Breast epithelium (tissue), 4 donors: ENCODE measurements at regions not wholly inside any gene's neighbourhood (a gene's known extent, or its start where the extent isn't known, plus 50 kb on each side); places are given as distances from the start of the nearest gene placed in this dataset.

Experiments used
- DNase-seq, 2 donors: peaks; one replicate each; pipeline ENCODE4 v3.0.0-alpha.2; 2019; ENCODE audit warnings: low spot score in 2 of 2
- H3K27ac ChIP-seq, 2 donors: fragments of 200-600 bp; sonication (generic) in 1 of 2; one replicate each; pipeline ENCODE4 v1.5.1; 2016 to 2019; ENCODE audit warnings: mild to moderate bottlenecking in 1 of 2
- H3K27me3 ChIP-seq, 2 donors: fragments of 200-600 bp; sonication (generic) in 1 of 2; one replicate each; pipeline versions ENCODE4 v1.5.1 to v1.6.0; 2017 to 2019; ENCODE audit warnings: control low read depth in 1 of 2, mild to moderate bottlenecking in 1 of 2
- H3K36me3 ChIP-seq: fragments of 200-600 bp; one replicate; pipeline ENCODE4 v1.5.1; 2019
- H3K4me1 ChIP-seq, 2 donors: fragments of 200-600 bp; sonication (generic); one replicate each; pipeline ENCODE4 v1.5.1; 2016 to 2019; ENCODE audit warnings: control low read depth in 1 of 2
- H3K4me3 ChIP-seq, 3 donors: fragments of 200-600 bp; sonication (generic); 1 replicate in 2 of 3; 2 replicates in 1 of 3; pipeline ENCODE4 v1.5.1; 2016 to 2019; ENCODE audit warnings: mild to moderate bottlenecking in 3 of 3, moderate library complexity in 2 of 3
- H3K9me3 ChIP-seq, 2 donors: fragments of 200-600 bp; sonication (generic) in 1 of 2; one replicate each; pipeline ENCODE4 v1.5.1; 2016 to 2019; ENCODE audit warnings: control low read depth in 1 of 2
- POLR2A ChIP-seq: fragments of 450-650 bp; IDR thresholded peaks from one replicate; pipeline ENCODE4 v1.6.1; 2016; ENCODE audit warnings: antibody characterized with exemption, mild to moderate bottlenecking, moderate library complexity
- POLR2AphosphoS5 ChIP-seq, 3 donors: sonication (generic); formaldehyde crosslinking; IDR thresholded peaks; one replicate each; pipeline ENCODE4 v1.6.1; 2017; ENCODE audit warnings: antibody characterized with exemption in 3 of 3
- intact Hi-C: fragments of 100-400 bp; cut with DNase I; formaldehyde crosslinking; loops from one replicate; pipeline ENCODE4 v1.15.1; 2023; ENCODE audit warnings: low total_unique reads
- TF ChIP-seq, protein P1 (sequence below), 3 donors: fragments of 450-650 bp; IDR thresholded peaks; one replicate each; pipeline ENCODE4 v1.5.1; 2016 to 2017; ENCODE audit warnings: antibody characterized with exemption in 3 of 3, mild to moderate bottlenecking in 3 of 3, moderate library complexity in 3 of 3

DNA sequence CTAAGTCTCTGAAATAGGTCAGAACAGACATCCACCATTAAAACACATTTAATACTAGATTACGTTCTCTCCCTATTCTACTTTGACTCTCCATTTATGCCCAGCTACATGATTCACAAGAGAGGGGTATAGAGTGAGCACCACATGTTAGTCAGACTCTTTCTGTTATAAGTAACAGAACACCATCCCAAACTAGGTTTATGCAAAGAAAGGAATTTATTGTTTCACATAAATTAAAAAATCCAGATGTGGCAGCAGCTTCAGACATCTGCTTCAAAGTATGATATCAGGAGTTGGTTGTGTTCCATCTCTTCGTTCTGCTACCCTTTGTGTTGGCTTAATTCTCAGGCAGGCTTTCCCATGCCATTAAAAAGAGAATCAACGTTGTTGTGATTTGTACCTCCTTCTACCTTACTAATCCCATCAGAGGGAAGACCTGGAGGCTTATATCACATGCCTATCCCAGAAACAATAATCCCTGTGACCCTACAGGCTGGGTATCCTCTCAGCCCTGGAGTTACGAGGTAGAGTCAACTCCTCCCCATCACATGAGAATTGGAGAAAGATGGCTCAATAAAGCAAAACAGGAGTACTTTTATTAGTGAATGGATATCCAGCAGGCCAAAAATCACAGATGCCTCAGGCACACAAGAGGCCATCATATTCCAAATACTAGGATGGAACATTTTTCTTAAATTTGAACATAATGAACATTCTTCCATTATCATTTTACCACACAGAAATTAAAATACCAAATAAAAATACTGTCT lies 163.2 kb downstream of the SLC7A11 start:
- Histone ChIP-seq H3K36me3 (no peaks in the 10 kb centered on the region), H3K27me3 (no peaks in the 10 kb centered on the region), H3K4me1 (no peaks in the 10 kb centered on the region), H3K27ac (no peak overlapping the region), H3K9me3 (no peaks in the 10 kb centered on the region), H3K4me3 (no peak overlapping the region)
- TF ChIP-seq, protein P1, sequence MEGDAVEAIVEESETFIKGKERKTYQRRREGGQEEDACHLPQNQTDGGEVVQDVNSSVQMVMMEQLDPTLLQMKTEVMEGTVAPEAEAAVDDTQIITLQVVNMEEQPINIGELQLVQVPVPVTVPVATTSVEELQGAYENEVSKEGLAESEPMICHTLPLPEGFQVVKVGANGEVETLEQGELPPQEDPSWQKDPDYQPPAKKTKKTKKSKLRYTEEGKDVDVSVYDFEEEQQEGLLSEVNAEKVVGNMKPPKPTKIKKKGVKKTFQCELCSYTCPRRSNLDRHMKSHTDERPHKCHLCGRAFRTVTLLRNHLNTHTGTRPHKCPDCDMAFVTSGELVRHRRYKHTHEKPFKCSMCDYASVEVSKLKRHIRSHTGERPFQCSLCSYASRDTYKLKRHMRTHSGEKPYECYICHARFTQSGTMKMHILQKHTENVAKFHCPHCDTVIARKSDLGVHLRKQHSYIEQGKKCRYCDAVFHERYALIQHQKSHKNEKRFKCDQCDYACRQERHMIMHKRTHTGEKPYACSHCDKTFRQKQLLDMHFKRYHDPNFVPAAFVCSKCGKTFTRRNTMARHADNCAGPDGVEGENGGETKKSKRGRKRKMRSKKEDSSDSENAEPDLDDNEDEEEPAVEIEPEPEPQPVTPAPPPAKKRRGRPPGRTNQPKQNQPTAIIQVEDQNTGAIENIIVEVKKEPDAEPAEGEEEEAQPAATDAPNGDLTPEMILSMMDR (IDR thresholded peaks at IDR 0.05), result no peak
- no peak for TF ChIP-seq POLR2A
- no peak for TF ChIP-seq POLR2AphosphoS5 (IDR thresholded peaks at IDR 0.05)
- intact Hi-C loops, result no loop called here
- DNase-seq, result no peak

DNA sequence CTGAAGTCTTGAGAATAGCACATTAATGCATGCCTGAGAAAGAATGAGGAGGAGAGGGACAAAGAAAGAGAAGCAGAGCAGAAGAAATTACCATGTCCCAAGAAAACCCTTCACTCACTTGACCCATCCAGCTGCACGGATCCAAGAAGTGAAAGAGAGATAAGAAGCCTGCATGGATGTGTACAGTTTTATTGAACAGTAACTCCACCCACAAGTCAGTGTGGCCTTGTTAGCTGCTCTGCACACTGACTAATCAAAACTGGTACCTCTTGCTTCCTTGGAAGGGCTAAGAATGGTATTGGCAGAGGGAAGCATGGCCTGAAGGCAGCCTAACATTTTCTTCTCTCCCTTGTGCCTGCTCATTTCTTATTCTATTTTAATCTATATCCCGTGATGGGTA lies 163.9 kb downstream of the SLC7A11 start:
- Histone ChIP-seq H3K4me1 (no peaks in the 10 kb centered on the region), H3K27me3 (no peaks in the 10 kb centered on the region), H3K4me3 (no peak overlapping the region), H3K36me3 (no peaks in the 10 kb centered on the region), H3K9me3 (no peaks in the 10 kb centered on the region), H3K27ac (no peak overlapping the region)
- TF ChIP-seq POLR2A (no peak), POLR2AphosphoS5 (IDR thresholded peaks at IDR 0.05) (no peak)
- TF ChIP-seq, protein P1 (IDR thresholded peaks at IDR 0.05), result no peak
- intact Hi-C loops, result no loop called here
- DNase-seq, result no peak

DNA sequence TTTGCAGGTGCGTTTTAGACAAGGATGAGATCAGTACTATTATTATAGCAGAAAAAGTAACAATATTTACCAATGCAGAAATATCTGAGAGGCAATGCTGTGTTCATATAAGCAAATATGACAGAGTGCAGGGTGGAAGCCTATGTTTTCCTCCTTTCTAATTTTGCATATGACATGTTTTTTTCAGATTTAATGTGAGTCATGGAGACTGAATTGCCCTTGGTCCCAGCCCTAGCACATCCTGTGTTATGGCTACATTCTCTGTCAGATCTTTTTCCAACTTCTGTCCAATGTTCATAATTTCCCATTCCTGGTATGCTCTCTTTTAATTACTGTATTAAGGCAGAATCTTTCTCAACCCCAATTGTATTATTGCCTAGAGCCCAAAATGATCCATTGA lies 165.6 kb downstream of the SLC7A11 start:
- H3K27me3 ChIP-seq, result no peaks in the 10 kb centered on the region
- no peak overlapping the region for H3K27ac ChIP-seq
- no peaks in the 10 kb centered on the region for H3K4me1 ChIP-seq
- H3K36me3 ChIP-seq, result no peaks in the 10 kb centered on the region
- DNase-seq, result no peak
- TF ChIP-seq POLR2AphosphoS5 (IDR thresholded peaks at IDR 0.05) (no peak), POLR2A (no peak)
- TF ChIP-seq, protein P1 (IDR thresholded peaks at IDR 0.05), result no peak
- H3K4me3 ChIP-seq, result no peak overlapping the region
- H3K9me3 ChIP-seq, result no peaks in the 10 kb centered on the region
- intact Hi-C loops, result no loop called here

DNA sequence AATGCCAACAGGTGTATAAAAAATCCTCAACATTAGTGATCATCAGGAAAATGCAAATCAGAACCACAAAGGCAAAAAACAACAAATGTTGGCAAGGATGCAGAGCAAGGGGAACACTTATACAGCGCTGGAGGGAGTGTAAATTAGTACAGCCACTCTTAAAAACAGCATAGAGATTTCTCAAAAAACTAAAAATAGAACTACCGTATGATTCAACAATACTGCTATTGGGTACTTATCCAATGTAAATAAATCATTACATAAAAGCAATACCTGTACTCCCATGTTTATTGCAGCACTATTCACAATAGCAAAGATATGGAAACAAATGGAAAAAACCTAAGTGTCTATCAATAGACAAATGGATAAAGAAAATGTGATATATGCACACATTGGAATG lies 171.3 kb downstream of the SLC7A11 start:
- Histone ChIP-seq H3K36me3 (no peaks in the 10 kb centered on the region), H3K27ac (no peak overlapping the region), H3K27me3 (no peaks in the 10 kb centered on the region), H3K9me3 (no peaks in the 10 kb centered on the region), H3K4me3 (no peak overlapping the region), H3K4me1 (no peaks in the 10 kb centered on the region)
- intact Hi-C loops, result no loop called here
- no peak for TF ChIP-seq POLR2AphosphoS5 (IDR thresholded peaks at IDR 0.05)
- no peak for TF ChIP-seq POLR2A
- TF ChIP-seq, protein P1 (IDR thresholded peaks at IDR 0.05), result no peak
- DNase-seq, result no peak

DNA sequence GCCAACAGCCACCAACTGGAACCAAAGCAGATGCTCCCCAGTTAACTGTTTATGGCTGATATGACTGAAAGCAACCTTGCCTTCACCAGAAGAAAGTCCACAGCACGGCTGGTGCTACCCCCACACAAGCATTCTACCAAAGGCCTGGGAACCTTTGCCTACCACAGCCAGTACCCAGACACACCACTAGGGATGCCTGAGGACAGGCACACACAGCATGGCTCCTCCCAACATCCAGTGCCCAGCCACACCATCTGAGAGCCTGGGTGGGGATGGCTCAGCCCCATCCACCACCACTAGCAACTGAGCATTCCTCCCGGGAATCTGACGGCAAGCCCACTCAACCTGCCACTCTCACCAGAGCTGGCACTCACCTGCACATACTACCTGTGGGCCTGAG lies 178.6 kb downstream of the SLC7A11 start:
- DNase-seq, result no peak
- intact Hi-C loops, result no loop called here
- Histone ChIP-seq H3K4me3 (no peak overlapping the region), H3K4me1 (no peaks in the 10 kb centered on the region), H3K27ac (no peak overlapping the region), H3K27me3 (no peaks in the 10 kb centered on the region), H3K9me3 (no peaks in the 10 kb centered on the region), H3K36me3 (no peaks in the 10 kb centered on the region)
- TF ChIP-seq POLR2A, result no peak
- TF ChIP-seq, protein P1 (IDR thresholded peaks at IDR 0.05), result no peak
- TF ChIP-seq POLR2AphosphoS5 (IDR thresholded peaks at IDR 0.05), result no peak
